HG02798 (cell line): ENCODE measurements at regions not wholly inside any gene's neighbourhood (a gene's known extent, or its start where the extent isn't known, plus 50 kb on each side); places are given as distances from the start of the nearest gene placed in this dataset.
A peak's percentile ranks its signal among the peaks of the same experiment; 100 is the strongest.

ENCODE experiments used
- ATAC-seq: cut with Tn5 transposase; IDR thresholded peaks from one replicate; pipeline ENCODE4 v1.9.1; 2021; ENCODE audit warnings: mild to moderate bottlenecking; ENCODE audit not compliant: unreplicated experiment, poor library complexity

GRCh38 chr6:141151710-141152417 is 980.9 kb upstream of the GJE1 start:
- ATAC-seq: no peak

DNA sequence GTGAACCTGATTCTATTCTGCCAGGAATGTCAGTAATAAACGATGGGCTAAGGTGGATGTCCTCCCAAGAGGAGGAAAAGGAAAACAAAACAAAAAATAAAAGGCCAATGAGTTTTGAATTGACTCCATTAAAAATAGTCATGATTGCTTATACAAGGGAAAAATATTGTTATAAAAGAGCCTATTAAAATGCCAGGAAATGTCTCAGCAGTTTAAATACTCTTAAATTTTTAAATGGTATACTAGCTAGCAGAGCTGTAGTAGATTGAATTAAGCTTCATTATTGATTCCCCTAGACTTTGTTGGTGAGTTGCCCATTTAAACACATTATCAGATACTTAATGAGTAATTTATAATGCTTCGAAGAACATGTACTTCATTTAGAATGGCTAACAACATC is 990.9 kb upstream of the GJE1 start:
- no peak for ATAC-seq

GRCh38 chr6:141140905-141141304 is 991.8 kb upstream of the GJE1 start:
- ATAC-seq: peak; percentile 68

- no peak for ATAC-seq
Measured at GRCh38 chr6:141139461-141139860, 993.3 kb upstream of the GJE1 start.

DNA sequence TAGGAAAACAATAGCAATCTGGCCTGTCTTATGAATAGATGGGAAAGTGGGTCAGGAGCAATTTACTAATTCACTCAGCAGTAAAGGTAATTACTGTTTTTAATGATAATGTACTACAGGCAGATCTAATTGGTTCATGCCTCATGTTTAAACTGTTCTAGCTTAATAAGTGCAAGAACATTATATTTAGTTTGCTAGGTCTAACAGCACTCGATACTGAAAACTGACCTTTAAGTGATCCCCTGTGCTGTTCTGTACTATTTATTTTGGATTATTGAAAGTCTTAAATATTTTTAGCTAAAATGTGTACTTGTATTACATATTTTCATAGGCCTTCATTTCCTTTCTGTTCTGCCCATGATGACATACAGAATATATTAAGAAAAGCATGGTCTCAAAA is 998.0 kb upstream of the GJE1 start:
- no peak for ATAC-seq

DNA sequence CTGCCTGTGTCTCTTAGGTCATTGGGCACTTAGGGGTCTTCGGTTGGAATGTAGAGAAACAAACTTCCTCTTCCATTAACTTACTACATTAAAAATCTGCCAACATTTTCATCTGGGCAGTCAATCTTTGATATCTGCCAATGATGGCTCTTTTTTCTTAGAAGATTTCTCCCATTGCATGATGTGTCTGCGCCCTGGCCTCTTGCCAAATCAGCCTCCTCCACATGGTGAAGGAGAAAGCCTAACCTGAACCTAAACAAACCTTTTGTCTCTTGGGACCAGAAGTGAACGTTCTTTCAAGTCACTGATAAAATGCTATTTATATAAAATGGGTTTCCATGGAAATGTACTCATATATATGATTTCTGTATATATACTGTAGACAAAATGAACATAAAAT is 998.9 kb upstream of the GJE1 start:
- ATAC-seq: no peak

- ATAC-seq: no peak
Measured at GRCh38 chr6:141133346-141133745, 999.4 kb upstream of the GJE1 start.

DNA sequence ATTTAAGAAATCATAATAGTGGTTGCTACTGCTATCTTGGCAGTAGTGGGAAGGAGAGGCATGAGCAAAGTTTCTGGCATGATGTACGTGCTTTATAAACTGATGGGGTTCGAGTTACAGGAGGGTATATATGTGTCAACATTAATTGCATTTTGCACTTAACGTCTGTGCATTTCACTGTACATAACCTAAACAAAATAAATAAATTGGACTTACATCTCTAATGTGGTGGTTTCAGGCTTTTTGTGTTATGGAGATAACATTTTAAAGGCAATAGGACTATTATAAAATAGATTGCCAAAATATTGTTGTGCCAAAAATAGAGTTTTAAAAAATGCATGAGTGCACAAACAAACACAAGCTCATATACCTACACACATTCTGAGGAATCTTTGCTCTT is 1001.1 kb upstream of the GJE1 start:
- ATAC-seq: no peak

GRCh38 chr6:141123497-141123896 is 1009.2 kb upstream of the GJE1 start:
- no peak for ATAC-seq

DNA sequence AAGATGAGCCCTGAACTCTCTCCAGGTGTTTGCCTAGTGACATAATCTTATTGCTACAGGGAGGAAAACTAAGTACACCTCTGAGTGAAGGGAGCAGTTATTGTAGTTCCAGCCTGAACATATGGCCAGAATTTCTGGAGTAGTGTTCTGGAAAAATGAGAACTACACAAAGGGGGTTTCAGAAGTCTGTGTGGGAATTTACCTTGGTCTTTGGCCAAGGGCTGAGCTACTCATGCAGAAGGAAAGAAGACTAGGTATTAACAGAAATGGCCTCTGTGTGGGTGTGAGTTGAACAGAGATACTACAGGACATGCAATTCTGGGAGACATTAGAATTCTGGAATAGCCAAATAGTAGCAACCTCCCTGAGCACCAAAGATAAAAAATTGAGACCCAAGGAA is 1009.7 kb upstream of the GJE1 start:
- ATAC-seq: no peak

GRCh38 chr6:141118991-141119390 is 1013.7 kb upstream of the GJE1 start:
- no peak for ATAC-seq

GRCh38 chr6:141117874-141118273 is 1014.9 kb upstream of the GJE1 start:
- no peak for ATAC-seq

DNA sequence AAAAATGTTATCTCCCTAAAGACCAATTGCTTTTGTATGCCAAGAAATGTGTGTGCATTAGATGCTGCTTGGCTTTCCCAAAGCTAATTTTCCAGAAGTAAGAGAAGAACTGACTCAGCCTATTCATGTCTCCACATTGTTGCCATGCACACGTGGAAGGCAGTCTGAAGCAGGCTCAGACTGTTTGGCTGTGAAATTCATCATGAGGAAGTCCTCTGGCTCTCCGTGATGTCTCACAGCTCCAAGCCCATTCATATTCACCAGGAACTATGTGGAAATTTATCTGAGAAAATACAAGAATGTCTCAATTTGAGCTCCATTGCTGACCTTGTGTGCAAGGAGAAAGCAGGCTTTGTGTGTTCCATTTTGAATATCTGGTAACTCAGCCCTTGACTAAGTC is 1022.2 kb upstream of the GJE1 start:
- no peak for ATAC-seq

DNA sequence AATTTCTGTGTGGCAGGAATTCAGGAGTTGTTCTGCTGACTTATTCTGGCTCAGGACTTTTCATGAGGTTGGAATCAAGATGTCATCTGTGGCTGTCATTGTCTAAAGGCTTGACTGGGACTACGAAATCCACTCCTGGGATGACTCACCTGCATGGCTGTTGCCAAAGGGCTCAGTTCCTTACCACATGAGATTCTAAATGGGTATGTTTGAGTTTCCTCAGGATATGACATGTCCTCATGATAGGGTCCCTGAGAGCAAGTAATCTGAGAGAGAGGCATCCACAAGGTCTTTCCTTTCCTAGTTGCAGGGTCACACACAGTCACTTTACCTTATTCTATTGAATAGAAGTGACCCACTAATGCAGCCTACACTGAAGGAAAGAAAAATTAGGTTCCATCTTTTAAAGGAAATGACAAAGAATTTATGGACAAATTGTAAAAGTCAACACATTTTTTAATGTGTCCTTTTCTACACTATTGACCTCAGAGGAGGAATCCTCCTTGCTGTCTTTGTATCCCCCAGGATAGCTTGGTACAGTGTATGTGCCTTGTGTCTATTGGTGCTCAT is 1025.0 kb upstream of the GJE1 start:
- ATAC-seq: no peak

- no peak for ATAC-seq
Measured at GRCh38 chr6:141105481-141105880, 1027.2 kb upstream of the GJE1 start.

GRCh38 chr6:141103246-141103645 is 1029.5 kb upstream of the GJE1 start:
- no peak for ATAC-seq

DNA sequence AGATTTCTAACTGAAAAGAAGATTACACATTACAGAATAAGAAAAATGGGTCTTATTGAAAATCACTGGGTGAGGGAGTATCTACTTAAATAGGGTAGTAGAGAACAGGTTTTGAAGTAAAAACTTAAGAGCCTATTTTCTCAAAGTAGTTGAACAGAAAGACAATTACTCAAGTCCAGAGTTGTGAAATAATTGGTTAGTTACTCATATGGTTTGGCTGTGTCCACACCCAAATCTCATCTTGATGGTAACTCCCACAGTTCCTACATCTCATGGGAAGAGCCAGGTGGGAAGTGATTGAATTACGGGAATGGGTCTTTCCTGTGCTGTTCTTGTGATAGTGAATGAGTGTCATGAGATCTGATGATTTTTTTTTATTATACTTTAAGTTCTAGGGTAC is 1035.3 kb upstream of the GJE1 start:
- ATAC-seq: no peak

GRCh38 chr6:141095308-141095707 is 1037.4 kb upstream of the GJE1 start:
- no peak for ATAC-seq

DNA sequence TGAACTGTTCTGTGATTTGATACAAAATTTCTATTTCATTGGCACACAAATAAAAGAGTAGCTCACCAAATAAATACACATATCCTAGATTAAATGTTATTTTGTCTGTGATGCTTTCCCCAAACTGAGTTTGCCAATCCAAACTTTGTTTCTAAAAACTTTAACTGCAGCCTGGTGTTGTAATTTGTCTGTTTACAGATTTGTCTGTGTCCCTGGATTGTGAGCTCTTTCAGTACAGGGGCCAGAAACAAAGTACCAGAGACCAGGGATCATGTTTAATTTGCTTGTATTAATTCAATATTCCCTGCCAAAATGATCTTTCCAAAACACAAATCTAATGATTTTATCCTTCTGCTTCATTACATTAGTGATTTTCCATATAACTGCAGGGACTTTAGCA is 1044.6 kb upstream of the GJE1 start:
- ATAC-seq: no peak

DNA sequence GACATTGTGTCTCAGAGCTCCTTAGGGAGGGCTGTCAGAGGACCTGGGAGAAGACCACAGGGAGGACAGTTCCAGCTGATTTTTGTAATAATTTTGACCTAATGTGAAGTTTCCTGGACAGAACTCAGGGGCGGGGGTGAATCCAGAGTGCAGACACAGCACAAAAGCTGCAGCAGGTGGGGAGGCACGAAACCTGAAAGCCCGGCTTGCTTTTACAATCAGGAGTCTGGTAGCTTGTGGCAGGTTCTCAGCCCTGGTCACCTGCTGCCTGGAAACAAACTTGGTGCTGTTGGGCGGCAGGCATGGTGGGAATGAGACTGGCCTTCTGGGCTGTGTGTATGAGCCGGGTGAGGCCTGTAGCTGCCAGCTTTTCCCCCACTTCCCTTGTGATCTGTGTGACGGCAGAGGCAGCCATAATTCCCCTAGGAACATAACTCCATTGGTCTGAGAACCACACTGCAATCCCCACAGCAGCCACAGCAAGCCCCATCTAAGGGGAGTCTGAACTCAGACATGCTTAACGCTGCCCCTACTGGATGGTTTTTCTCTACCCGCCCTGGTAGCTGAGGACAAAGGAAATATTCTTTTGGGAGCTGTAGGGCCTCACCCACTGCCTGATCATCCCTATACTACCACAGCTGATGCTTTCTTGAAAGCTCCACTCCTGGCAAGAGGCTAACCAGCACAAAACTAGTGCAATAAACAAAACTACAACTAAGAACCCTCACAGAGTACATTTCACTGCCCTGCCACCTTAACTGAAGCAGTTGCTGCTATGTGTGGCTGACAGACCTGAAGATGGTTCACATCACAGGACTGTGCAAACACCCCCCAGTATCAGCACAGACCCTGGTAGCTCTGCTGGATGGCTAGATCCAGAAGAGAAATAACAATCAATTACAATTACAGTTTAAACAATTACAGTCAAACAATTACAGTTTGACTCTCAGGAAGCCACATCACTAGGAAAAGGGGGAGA is 1055.1 kb upstream of the GJE1 start:
- peak; percentile 92 for ATAC-seq

DNA sequence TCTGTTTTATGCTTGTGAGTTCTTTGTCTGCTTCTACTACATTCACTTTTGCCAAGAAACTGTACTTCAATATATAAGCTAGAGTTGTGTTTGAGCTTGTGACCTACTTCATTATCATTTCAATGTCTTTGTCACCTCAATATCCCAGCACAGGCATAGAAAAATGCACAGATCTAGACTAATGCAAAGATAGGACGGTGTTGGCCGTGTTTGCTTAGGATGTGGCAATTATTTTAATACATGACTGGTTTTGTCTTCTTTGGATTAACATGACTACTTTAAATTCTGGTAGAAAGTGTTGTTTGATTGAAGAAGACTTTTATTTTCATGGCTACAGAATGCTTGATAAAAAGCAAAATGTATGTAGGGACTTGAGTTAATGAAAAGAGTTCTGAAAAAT is 1075.0 kb upstream of the GJE1 start:
- ATAC-seq: no peak
